ENCODE measurements at regions not wholly inside any gene's neighbourhood (a gene's known extent, or its start where the extent isn't known, plus 50 kb on each side); places are given as distances from the start of the nearest gene placed in this dataset.

GRCh38 chr2:37425408-37425807 is 81.0 kb downstream of the QPCT start:
- Histone ChIP-seq H3K36me3 (no peaks in the 10 kb centered on the region), H3K27me3 (ENCODE audit: low read depth) (no peaks in the 10 kb centered on the region), H3K4me3 (no peak overlapping the region), H3K4me1 (no peaks in the 10 kb centered on the region), H3K9me3 (no peaks in the 10 kb centered on the region), H3K27ac (no peak overlapping the region)
- ATAC-seq (no peak), DNase-seq (no peak)
- intact Hi-C loops (cut with DNase I), result no loop called here
- TF ChIP-seq CTCF (IDR thresholded peaks at IDR 0.05), result no peak

GRCh38 chr2:37427241-37427640 is 82.8 kb downstream of the QPCT start:
- Histone ChIP-seq H3K36me3 (no peaks in the 10 kb centered on the region), H3K9me3 (no peaks in the 10 kb centered on the region), H3K4me3 (no peak overlapping the region), H3K27me3 (ENCODE audit: low read depth) (no peaks in the 10 kb centered on the region), H3K4me1 (no peaks in the 10 kb centered on the region), H3K27ac (no peak overlapping the region)
- DNase-seq, result no peak
- ATAC-seq, result no peak
- intact Hi-C loops (cut with DNase I), result no loop called here
- TF ChIP-seq CTCF (IDR thresholded peaks at IDR 0.05), result no peak

GRCh38 chr2:37436323-37436722 is 91.9 kb downstream of the QPCT start:
- DNase-seq (no peak), ATAC-seq (no peak)
- TF ChIP-seq CTCF (IDR thresholded peaks at IDR 0.05), result no peak
- Histone ChIP-seq H3K27me3 (ENCODE audit: low read depth) (no peaks in the 10 kb centered on the region), H3K36me3 (no peaks in the 10 kb centered on the region), H3K27ac (no peak overlapping the region), H3K4me3 (no peak overlapping the region), H3K4me1 (no peaks in the 10 kb centered on the region), H3K9me3 (no peaks in the 10 kb centered on the region)
- intact Hi-C loops (cut with DNase I), result no loop called here

GRCh38 chr2:37439131-37439642 is 94.8 kb downstream of the QPCT start:
- no peak overlapping the region for H3K4me3 ChIP-seq
- ATAC-seq (no peak), DNase-seq (no peak)
- no peak for TF ChIP-seq CTCF (IDR thresholded peaks at IDR 0.05)
- H3K27ac ChIP-seq, result no peak overlapping the region
- no peaks in the 10 kb centered on the region for H3K9me3 ChIP-seq
- H3K36me3 ChIP-seq, result no peaks in the 10 kb centered on the region
- intact Hi-C loops (cut with DNase I), result no loop called here
- H3K27me3 ChIP-seq (ENCODE audit: low read depth), result no peaks in the 10 kb centered on the region
- no peaks in the 10 kb centered on the region for H3K4me1 ChIP-seq

GRCh38 chr2:37441055-37441454 is 96.6 kb downstream of the QPCT start:
- Histone ChIP-seq H3K4me3 (no peak overlapping the region), H3K27ac (no peak overlapping the region), H3K4me1 (no peaks in the 10 kb centered on the region), H3K36me3 (no peaks in the 10 kb centered on the region), H3K9me3 (no peaks in the 10 kb centered on the region), H3K27me3 (ENCODE audit: low read depth) (no peaks in the 10 kb centered on the region)
- intact Hi-C loops (cut with DNase I), result no loop called here
- DNase-seq (no peak), ATAC-seq (no peak)
- TF ChIP-seq CTCF (IDR thresholded peaks at IDR 0.05), result no peak

GRCh38 chr2:37443082-37443481 is 98.7 kb downstream of the QPCT start:
- H3K27ac ChIP-seq, result no peak overlapping the region
- no peak for TF ChIP-seq CTCF (IDR thresholded peaks at IDR 0.05)
- no peaks in the 10 kb centered on the region for H3K36me3 ChIP-seq
- H3K27me3 ChIP-seq (ENCODE audit: low read depth), result no peaks in the 10 kb centered on the region
- ATAC-seq (no peak), DNase-seq (no peak)
- no peaks in the 10 kb centered on the region for H3K9me3 ChIP-seq
- intact Hi-C loops (cut with DNase I), result no loop called here
- no peak overlapping the region for H3K4me3 ChIP-seq
- H3K4me1 ChIP-seq, result no peaks in the 10 kb centered on the region

Measured in lower lobe of right lung (tissue), 2 donors.